ENCODE measurements at regions not wholly inside any gene's neighbourhood (a gene's known extent, or its start where the extent isn't known, plus 50 kb on each side); places are given as distances from the start of the nearest gene placed in this dataset.

GRCh38 chr11:92837595-92837994 lies 131.9 kb upstream of the MTNR1B start:
- Mint-ChIP-seq H3K9me3 (no peaks in the 10 kb centered on the region), H3K4me3 (no peak overlapping the region), H3K36me3 (ENCODE audit: insufficient read depth) (no peaks in the 10 kb centered on the region), H3K4me1 (no peaks in the 10 kb centered on the region), H3K27me3 (no peaks in the 10 kb centered on the region), H3K27ac (ENCODE audit: low read depth) (no peak overlapping the region)
- DNase-seq (ENCODE audit: low spot score in 2 of 2) (no peak), ATAC-seq (replicated peaks; ENCODE audit: extremely low read depth, poor library complexity, severe bottlenecking) (no peak)

- DNase-seq (ENCODE audit: low spot score in 2 of 2) (no peak), ATAC-seq (replicated peaks; ENCODE audit: extremely low read depth, poor library complexity, severe bottlenecking) (no peak)
- H3K36me3 Mint-ChIP-seq (ENCODE audit: insufficient read depth) = peaks cover under 1% of the 10 kb centered on the region
- H3K27ac Mint-ChIP-seq (ENCODE audit: low read depth) = no peak overlapping the region
- no peaks in the 10 kb centered on the region for H3K27me3 Mint-ChIP-seq
- H3K4me3 Mint-ChIP-seq = no peak overlapping the region
- H3K9me3 Mint-ChIP-seq = peaks cover 6% of the 10 kb centered on the region
- no peaks in the 10 kb centered on the region for H3K4me1 Mint-ChIP-seq
These were observed 130.6 kb upstream of the MTNR1B start for GRCh38 chr11:92838759-92839310.

- Mint-ChIP-seq H3K9me3 (peaks cover 6% of the 10 kb centered on the region), H3K27ac (ENCODE audit: low read depth) (no peak overlapping the region), H3K36me3 (ENCODE audit: insufficient read depth) (peaks cover 2% of the 10 kb centered on the region), H3K4me3 (no peak overlapping the region), H3K27me3 (no peaks in the 10 kb centered on the region), H3K4me1 (no peaks in the 10 kb centered on the region)
- ATAC-seq (replicated peaks; ENCODE audit: extremely low read depth, poor library complexity, severe bottlenecking) (no peak), DNase-seq (ENCODE audit: low spot score in 2 of 2) (no peak)
These were observed 130.0 kb upstream of the MTNR1B start for GRCh38 chr11:92839450-92839849.

GRCh38 chr11:92841719-92842118 lies 127.7 kb upstream of the MTNR1B start:
- Mint-ChIP-seq H3K27ac (ENCODE audit: low read depth) (no peak overlapping the region), H3K36me3 (ENCODE audit: insufficient read depth) (peaks cover 2% of the 10 kb centered on the region), H3K4me1 (no peaks in the 10 kb centered on the region), H3K4me3 (no peak overlapping the region), H3K27me3 (no peaks in the 10 kb centered on the region), H3K9me3 (peaks cover 6% of the 10 kb centered on the region)
- ATAC-seq (replicated peaks; ENCODE audit: extremely low read depth, poor library complexity, severe bottlenecking) (no peak), DNase-seq (ENCODE audit: low spot score in 2 of 2) (no peak)

GRCh38 chr11:92843455-92843854 lies 126.0 kb upstream of the MTNR1B start:
- Mint-ChIP-seq H3K36me3 (ENCODE audit: insufficient read depth) (peaks cover 2% of the 10 kb centered on the region), H3K9me3 (peaks cover 6% of the 10 kb centered on the region), H3K4me3 (no peak overlapping the region), H3K27me3 (no peaks in the 10 kb centered on the region), H3K27ac (ENCODE audit: low read depth) (no peak overlapping the region), H3K4me1 (no peaks in the 10 kb centered on the region)
- ATAC-seq (replicated peaks; ENCODE audit: extremely low read depth, poor library complexity, severe bottlenecking) (no peak), DNase-seq (ENCODE audit: low spot score in 2 of 2) (no peak)

- Mint-ChIP-seq H3K27me3 (no peaks in the 10 kb centered on the region), H3K36me3 (ENCODE audit: insufficient read depth) (peaks cover 2% of the 10 kb centered on the region), H3K27ac (ENCODE audit: low read depth) (no peak overlapping the region), H3K4me3 (no peak overlapping the region), H3K9me3 (peaks cover 6% of the 10 kb centered on the region), H3K4me1 (no peaks in the 10 kb centered on the region)
- ATAC-seq (replicated peaks; ENCODE audit: extremely low read depth, poor library complexity, severe bottlenecking) = no peak
- no peak for DNase-seq (ENCODE audit: low spot score in 2 of 2)
These were observed 125.3 kb upstream of the MTNR1B start for GRCh38 chr11:92844197-92844596.

- ATAC-seq (replicated peaks; ENCODE audit: extremely low read depth, poor library complexity, severe bottlenecking) = no peak
These were observed 124.1 kb upstream of the MTNR1B start for GRCh38 chr11:92845390-92845789.

GRCh38 chr11:92845805-92846204 lies 123.6 kb upstream of the MTNR1B start:
- peaks cover 6% of the 10 kb centered on the region for H3K9me3 Mint-ChIP-seq
- DNase-seq (ENCODE audit: low spot score in 2 of 2) = no peak

More at GRCh38 chr11:92845390-92845789, 124.1 kb upstream of the MTNR1B start:
- peaks cover 2% of the 10 kb centered on the region for H3K36me3 Mint-ChIP-seq (ENCODE audit: insufficient read depth)
- no peaks in the 10 kb centered on the region for H3K27me3 Mint-ChIP-seq
- no peak overlapping the region for H3K27ac Mint-ChIP-seq (ENCODE audit: low read depth)
- peaks cover 6% of the 10 kb centered on the region for H3K9me3 Mint-ChIP-seq
- no peak overlapping the region for H3K4me3 Mint-ChIP-seq
- no peaks in the 10 kb centered on the region for H3K4me1 Mint-ChIP-seq
- no peak for DNase-seq (ENCODE audit: low spot score in 2 of 2)

GRCh38 chr11:92846491-92847125 lies 122.8 kb upstream of the MTNR1B start:
- Mint-ChIP-seq H3K27me3 (no peaks in the 10 kb centered on the region), H3K36me3 (ENCODE audit: insufficient read depth) (peaks cover 2% of the 10 kb centered on the region), H3K4me1 (no peaks in the 10 kb centered on the region), H3K4me3 (no peak overlapping the region), H3K9me3 (peaks cover 6% of the 10 kb centered on the region), H3K27ac (ENCODE audit: low read depth) (no peak overlapping the region)
- ATAC-seq (replicated peaks; ENCODE audit: extremely low read depth, poor library complexity, severe bottlenecking) = no peak
- no peak for DNase-seq (ENCODE audit: low spot score in 2 of 2)

More at GRCh38 chr11:92845805-92846204, 123.6 kb upstream of the MTNR1B start:
- no peak for ATAC-seq (replicated peaks; ENCODE audit: extremely low read depth, poor library complexity, severe bottlenecking)
- Mint-ChIP-seq H3K36me3 (ENCODE audit: insufficient read depth) (peaks cover 2% of the 10 kb centered on the region), H3K27me3 (no peaks in the 10 kb centered on the region), H3K4me3 (no peak overlapping the region), H3K27ac (ENCODE audit: low read depth) (no peak overlapping the region), H3K4me1 (no peaks in the 10 kb centered on the region)

- no peak overlapping the region for H3K27ac Mint-ChIP-seq (ENCODE audit: low read depth)
- no peak overlapping the region for H3K4me3 Mint-ChIP-seq
- no peaks in the 10 kb centered on the region for H3K4me1 Mint-ChIP-seq
- H3K36me3 Mint-ChIP-seq (ENCODE audit: insufficient read depth) = peaks cover 2% of the 10 kb centered on the region
- DNase-seq (ENCODE audit: low spot score in 2 of 2) (no peak), ATAC-seq (replicated peaks; ENCODE audit: extremely low read depth, poor library complexity, severe bottlenecking) (no peak)
- H3K9me3 Mint-ChIP-seq = peaks cover 2% of the 10 kb centered on the region
- no peaks in the 10 kb centered on the region for H3K27me3 Mint-ChIP-seq
These were observed 120.9 kb upstream of the MTNR1B start for GRCh38 chr11:92848578-92848977.

GRCh38 chr11:92850296-92850826 lies 119.1 kb upstream of the MTNR1B start:
- Mint-ChIP-seq H3K27me3 (no peaks in the 10 kb centered on the region), H3K4me3 (no peak overlapping the region), H3K36me3 (ENCODE audit: insufficient read depth) (no peaks in the 10 kb centered on the region), H3K27ac (ENCODE audit: low read depth) (no peak overlapping the region), H3K4me1 (no peaks in the 10 kb centered on the region), H3K9me3 (no peaks in the 10 kb centered on the region)
- no peak for ATAC-seq (replicated peaks; ENCODE audit: extremely low read depth, poor library complexity, severe bottlenecking)
- no peak for DNase-seq (ENCODE audit: low spot score in 2 of 2)

GRCh38 chr11:92852229-92852628 lies 117.2 kb upstream of the MTNR1B start:
- Mint-ChIP-seq H3K4me3 (no peak overlapping the region), H3K27me3 (no peaks in the 10 kb centered on the region), H3K9me3 (no peaks in the 10 kb centered on the region), H3K36me3 (ENCODE audit: insufficient read depth) (no peaks in the 10 kb centered on the region), H3K27ac (ENCODE audit: low read depth) (no peak overlapping the region), H3K4me1 (no peaks in the 10 kb centered on the region)
- DNase-seq (ENCODE audit: low spot score in 2 of 2) = no peak
- ATAC-seq (replicated peaks; ENCODE audit: extremely low read depth, poor library complexity, severe bottlenecking) = no peak

GRCh38 chr11:92852946-92853345 lies 116.5 kb upstream of the MTNR1B start:
- DNase-seq (ENCODE audit: low spot score in 2 of 2) (no peak), ATAC-seq (replicated peaks; ENCODE audit: extremely low read depth, poor library complexity, severe bottlenecking) (no peak)
- H3K4me1 Mint-ChIP-seq = no peaks in the 10 kb centered on the region
- no peaks in the 10 kb centered on the region for H3K9me3 Mint-ChIP-seq
- H3K36me3 Mint-ChIP-seq (ENCODE audit: insufficient read depth) = no peaks in the 10 kb centered on the region
- H3K4me3 Mint-ChIP-seq = no peak overlapping the region
- H3K27me3 Mint-ChIP-seq = no peaks in the 10 kb centered on the region
- no peak overlapping the region for H3K27ac Mint-ChIP-seq (ENCODE audit: low read depth)

Data from central memory CD8-positive, alpha-beta T cell (primary cell).